Omental fat pad (tissue), 3 donors: ENCODE measurements at regions not wholly inside any gene's neighbourhood (a gene's known extent, or its start where the extent isn't known, plus 50 kb on each side); places are given as distances from the start of the nearest gene placed in this dataset.

ENCODE experiments used
- ATAC-seq: fragments of 150-250 bp; one replicate; pipeline ENCODE4 v1.9.1; 2016; ENCODE audit warnings: mild to moderate bottlenecking, moderate library complexity; ENCODE audit not compliant: low FRiP score
- DNase-seq: peaks from one replicate; pipeline ENCODE4 v3.0.0-alpha.2; 2019; ENCODE audit warnings: low spot score
- TF ChIP-seq, protein P1 (sequence below), 3 donors: fragments of 450-650 bp; IDR thresholded peaks; one replicate each; pipeline ENCODE4 v1.5.1; 2016 to 2017; ENCODE audit warnings: antibody characterized with exemption in 3 of 3, mild to moderate bottlenecking in 3 of 3, moderate library complexity in 2 of 3

DNA sequence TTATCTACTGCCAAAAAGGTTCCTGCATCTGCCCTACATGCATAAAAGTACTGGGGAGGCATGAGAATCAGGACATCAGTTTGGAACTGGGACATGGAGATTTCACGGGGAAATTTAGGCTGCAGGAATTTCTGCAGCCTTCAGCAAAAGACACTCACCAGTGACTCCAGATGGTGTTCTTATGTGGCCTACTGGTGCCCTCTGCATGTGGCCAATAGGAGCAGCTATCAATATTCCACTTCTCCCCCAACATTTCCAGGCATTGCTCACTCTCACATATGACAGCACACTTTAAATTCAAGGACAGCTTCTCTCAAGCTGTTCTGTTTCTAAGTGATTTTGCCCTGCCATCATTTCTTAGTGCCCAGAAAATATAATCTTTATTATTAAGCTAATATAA lies 570.5 kb upstream of the ARGLU1 start:
- ATAC-seq = no peak
- DNase-seq = no peak

DNA sequence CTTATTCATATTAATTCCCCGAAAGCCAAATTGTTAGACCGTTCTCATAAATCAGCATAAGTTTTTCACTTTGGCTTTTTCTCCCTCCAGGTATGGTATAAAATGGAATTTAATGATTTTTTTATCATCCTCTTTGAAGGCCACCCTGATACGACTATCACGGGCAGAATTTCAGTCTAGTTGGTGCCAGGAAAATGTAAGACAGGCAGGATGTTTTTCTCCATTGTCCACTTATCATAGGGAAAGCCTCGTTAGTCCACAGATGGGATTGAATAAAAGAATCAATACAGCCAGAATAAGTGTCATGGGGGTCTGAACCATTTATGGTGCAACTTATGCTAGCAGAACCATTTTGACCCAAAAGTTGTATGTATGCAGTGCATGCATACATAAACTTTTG lies 566.0 kb upstream of the ARGLU1 start:
- TF ChIP-seq, protein P1, sequence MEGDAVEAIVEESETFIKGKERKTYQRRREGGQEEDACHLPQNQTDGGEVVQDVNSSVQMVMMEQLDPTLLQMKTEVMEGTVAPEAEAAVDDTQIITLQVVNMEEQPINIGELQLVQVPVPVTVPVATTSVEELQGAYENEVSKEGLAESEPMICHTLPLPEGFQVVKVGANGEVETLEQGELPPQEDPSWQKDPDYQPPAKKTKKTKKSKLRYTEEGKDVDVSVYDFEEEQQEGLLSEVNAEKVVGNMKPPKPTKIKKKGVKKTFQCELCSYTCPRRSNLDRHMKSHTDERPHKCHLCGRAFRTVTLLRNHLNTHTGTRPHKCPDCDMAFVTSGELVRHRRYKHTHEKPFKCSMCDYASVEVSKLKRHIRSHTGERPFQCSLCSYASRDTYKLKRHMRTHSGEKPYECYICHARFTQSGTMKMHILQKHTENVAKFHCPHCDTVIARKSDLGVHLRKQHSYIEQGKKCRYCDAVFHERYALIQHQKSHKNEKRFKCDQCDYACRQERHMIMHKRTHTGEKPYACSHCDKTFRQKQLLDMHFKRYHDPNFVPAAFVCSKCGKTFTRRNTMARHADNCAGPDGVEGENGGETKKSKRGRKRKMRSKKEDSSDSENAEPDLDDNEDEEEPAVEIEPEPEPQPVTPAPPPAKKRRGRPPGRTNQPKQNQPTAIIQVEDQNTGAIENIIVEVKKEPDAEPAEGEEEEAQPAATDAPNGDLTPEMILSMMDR (IDR thresholded peaks at IDR 0.05) = no peak
- DNase-seq (no peak), ATAC-seq (no peak)

More for the DNA sequence above, 570.5 kb upstream of the ARGLU1 start:
- TF ChIP-seq, protein P1 (IDR thresholded peaks at IDR 0.05) = no peak

DNA sequence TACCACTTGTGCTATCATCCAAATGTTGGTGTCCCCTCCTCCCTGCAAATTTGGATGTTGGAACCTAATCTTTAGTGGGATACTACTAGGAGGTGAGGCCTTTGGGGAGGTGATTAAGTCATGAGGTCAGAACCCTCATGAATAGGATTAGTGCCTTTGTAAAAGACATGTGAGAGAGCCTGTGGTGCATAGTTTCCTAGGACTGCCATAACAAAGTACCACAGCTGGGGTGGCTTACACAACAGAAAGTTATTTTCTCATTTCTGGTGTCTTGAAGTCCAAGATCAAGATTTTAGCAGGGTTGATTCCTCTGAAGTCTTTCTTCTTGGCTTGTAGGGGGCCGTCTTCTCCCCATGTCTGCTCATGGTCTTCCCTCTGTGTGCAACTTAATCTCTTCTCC lies 562.6 kb upstream of the ARGLU1 start:
- TF ChIP-seq, protein P1 (IDR thresholded peaks at IDR 0.05) = no peak
- no peak for DNase-seq
- no peak for ATAC-seq

DNA sequence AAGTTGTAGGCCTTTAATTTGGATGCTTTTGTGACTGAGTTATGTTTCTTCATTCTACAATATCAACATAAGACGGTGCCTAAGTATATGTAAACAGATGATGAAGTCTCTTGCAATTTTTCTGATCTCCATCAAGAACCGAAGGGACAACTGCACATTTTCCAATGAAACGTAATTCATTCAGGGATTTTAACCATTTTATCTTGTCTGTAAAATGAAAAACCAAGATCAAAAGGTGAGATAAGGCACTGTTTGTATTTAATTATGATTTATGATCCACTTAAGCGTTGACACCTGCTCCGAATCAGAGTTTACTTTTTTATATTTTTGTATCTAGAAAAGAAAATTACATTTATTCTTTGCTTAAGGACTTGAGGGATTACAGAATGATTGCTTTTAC lies 556.8 kb upstream of the ARGLU1 start:
- ATAC-seq = no peak
- TF ChIP-seq, protein P1 (IDR thresholded peaks at IDR 0.05) = no peak
- DNase-seq = no peak

DNA sequence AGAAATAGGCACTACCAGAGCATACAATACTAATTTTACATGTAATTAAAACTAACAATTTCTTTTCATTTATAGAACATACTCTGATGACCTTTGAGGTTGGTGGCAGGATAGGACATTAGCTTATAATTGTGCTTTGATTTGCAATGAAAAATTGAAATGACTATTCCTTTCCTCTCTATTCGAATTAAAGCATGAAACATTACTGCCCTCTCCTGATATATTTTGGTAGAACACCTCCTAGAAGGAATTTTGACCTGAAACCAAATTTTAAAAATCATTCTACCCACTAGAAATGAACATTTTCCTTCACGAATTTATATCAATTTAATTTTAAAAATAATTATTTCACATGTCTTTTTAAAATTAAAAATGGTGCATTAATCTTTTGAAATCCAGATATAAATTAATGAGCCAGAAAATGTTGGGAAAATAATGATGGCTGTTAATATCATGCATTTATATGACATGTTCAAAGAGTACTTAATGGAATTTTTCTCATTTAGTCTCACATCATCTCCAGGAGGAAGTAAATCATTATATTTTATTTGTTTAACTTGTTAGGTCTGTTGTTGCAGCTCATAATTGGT lies 556.3 kb upstream of the ARGLU1 start:
- ATAC-seq = no peak
- TF ChIP-seq, protein P1 (IDR thresholded peaks at IDR 0.05) = no peak
- no peak for DNase-seq

DNA sequence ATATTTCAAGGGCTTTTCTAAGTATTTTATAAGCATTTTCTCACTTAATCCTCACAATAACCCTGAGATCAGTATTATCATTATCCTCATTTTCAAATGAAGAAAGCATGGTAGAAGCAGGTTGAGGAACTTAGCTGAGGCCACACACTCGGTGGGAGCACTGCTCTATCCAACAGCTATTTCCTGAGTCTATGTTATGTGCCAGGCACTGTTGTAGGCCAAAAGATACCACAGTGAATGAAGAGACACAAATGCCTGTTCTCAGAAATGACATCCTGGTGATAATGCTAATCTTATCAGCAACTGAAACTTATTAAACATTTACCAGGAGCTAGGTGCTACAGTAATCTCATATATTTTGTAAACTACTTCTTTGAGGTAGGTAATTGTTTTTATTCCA lies 553.9 kb upstream of the ARGLU1 start:
- ATAC-seq = no peak
- TF ChIP-seq, protein P1 (IDR thresholded peaks at IDR 0.05) = no peak

DNA sequence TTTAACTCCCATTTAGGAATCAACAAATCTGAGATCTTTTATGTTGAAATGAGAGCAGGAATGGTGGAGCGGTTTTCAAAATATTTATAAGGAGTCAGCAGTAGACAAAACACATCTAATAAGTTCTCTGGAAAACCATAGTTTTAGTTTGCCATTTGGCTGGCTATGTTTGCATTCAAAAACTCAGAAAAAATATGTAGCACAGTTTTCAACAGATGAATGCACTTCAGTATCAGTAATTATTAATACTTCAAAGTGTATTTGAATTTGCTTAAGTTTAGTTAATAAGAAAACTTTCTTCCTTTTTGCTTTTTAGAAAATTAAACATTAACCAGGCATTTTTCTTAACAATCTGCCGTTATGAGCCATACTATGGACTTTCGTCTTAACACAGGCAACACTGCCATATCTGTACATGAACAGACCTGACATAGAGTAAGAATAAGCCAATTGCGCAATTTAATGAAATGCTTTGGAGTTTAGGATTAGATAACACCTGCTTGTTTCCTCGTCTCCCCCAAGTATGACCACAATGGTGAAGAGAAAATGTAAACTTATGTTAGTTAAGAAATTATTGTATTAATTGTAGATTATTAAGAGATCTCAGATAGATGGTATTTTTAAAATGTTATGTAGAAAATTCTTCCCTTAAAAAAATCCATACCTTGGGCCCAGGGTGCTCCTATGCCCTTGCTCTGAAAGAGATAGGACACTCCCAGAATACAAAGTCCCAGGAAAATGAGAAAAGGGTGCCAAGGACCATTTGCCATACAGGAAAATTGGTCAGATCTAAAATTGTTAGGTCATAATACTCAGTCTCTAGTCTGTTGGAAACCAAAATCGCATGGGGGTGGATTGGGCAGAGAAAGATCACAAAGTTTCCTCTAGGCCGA lies 552.3 kb upstream of the ARGLU1 start:
- ATAC-seq = no peak
- no peak for DNase-seq
- TF ChIP-seq, protein P1 (IDR thresholded peaks at IDR 0.05) = no peak

More for the DNA sequence above, 553.9 kb upstream of the ARGLU1 start:
- DNase-seq = no peak
